NCI-H82 (cell line): ENCODE measurements at regions not wholly inside any gene's neighbourhood (a gene's known extent, or its start where the extent isn't known, plus 50 kb on each side); places are given as distances from the start of the nearest gene placed in this dataset.

Experiments
- DNase-seq: peaks from one replicate; lab custom pipeline; 2025; lab: John Stamatoyannopoulos, UW

DNA sequence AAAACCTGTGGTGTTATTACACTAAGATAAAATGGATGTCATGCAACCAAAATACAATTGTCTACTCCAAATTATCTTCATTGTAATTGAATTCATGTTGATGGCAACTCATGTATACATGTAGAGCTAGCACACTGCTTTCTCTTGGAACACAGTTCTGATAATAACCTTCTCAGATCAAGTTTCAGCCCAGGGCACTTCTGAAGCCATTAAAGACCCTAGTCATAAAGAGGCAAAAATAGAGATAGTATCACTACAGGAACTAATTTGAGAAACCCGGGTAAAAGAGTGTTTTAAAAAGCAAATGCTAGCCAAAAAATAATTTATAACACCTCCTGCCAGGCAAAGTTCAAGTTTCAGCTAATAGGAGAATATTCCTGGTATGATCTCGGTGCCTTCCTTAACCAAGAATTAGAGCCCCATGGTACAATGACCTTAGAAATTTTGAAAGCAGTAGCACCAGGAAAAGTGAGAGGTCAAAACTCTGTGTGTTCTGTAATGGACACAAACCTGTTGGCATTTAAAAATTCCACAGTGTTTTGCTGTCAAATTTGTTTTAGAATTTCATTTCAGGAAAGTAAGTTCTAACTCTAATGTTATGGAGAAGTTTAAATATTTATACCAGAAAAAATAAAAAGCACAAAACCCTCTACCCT is 105.0 kb upstream of the FRMD6 start:
- DNase-seq = no peak

DNA sequence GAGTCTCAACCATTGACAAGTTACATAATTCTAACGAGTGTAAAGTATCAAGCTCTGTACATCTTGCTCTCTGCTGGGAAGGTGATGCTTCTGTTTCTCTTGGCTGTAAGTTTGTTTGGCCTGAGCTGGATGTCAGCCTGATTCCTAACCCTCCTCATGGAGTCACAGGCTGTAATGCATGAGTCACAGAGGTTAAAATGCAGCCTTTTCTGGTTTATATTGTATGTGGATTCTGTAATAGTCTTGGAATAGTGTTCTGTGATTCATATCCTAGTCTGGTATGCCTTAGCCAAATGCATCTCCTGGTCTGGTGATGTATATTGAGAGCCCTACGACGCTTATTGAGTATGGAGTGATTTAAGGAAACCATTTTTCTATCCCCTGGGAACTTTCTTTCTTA is 104.5 kb upstream of the FRMD6 start:
- no peak for DNase-seq

DNA sequence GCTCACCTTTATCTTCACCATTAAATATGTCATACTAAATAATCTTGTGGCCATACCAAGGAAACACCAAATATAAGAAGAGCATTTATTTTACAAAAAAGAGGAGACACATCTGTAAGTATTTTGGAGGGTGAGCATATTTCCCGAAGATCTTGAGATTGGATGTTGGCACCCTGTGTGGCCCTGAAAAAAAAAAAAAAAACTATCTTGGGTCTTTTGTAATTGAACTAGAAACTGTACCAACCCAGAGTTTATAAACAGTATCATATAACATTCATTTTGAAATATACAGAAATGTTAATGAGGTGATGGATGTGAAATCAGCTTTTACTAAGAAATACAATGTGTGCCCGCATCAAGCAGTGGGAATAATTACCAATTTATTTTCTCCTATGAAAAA is 104.0 kb upstream of the FRMD6 start:
- no peak for DNase-seq

DNA sequence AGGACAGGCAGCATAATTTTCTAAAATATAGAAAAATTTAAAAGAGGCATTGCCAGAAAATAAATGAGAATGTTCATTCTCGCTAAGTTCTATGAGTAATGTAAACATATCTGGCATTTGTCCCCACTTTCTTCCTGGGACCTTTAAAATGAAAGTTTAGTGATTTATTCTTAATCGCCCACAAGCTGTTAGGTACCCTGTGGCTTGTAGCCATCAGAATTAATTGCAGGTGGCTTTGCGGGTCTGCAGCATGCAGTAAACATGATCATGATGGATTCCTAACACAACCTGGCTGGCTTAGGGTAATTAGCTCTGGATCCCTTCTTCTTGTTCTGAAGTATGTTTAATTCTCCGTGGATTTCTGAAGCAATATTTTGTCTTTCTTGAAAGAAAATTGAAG is 103.5 kb upstream of the FRMD6 start:
- peak; percentile 4 for DNase-seq

DNA sequence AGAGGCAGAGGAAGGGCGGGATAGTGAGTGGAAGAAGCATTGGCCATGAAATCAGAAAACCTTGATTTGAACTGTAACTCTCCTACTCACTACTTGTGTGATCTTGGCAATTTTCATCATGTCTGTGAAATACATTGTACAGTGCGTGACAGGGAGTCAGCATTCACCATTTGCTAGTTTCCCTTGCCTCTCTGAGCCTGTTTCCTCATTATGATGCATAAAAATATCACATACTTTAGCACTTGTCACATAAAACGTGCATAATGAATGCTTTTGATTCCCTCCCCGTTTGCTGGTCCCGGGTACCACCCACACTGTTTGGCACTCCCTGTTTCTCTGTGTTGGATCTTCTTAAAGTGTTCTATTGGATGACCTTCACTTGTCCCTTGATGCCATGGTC is 101.1 kb upstream of the FRMD6 start:
- DNase-seq = no peak

DNA sequence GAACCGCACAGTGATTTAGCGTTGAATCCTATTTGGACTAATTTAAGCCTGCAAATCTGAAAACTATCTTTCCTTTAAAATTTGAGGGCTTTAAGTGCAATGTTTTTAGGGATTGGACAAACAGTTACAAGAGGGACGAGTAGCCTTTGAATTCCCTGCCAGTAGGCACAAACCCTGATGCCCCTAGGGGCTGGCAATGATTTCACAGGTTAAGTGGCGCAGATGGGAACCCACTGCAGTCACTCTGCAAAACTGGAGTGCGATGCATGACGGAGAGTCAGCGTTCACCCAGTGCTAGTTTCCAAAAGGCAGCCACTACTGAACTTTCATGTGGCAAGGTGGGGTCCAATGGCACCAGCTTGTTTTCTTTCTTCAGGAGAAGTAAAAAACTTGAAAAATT is 99.4 kb upstream of the FRMD6 start:
- peak; percentile 14 for DNase-seq

DNA sequence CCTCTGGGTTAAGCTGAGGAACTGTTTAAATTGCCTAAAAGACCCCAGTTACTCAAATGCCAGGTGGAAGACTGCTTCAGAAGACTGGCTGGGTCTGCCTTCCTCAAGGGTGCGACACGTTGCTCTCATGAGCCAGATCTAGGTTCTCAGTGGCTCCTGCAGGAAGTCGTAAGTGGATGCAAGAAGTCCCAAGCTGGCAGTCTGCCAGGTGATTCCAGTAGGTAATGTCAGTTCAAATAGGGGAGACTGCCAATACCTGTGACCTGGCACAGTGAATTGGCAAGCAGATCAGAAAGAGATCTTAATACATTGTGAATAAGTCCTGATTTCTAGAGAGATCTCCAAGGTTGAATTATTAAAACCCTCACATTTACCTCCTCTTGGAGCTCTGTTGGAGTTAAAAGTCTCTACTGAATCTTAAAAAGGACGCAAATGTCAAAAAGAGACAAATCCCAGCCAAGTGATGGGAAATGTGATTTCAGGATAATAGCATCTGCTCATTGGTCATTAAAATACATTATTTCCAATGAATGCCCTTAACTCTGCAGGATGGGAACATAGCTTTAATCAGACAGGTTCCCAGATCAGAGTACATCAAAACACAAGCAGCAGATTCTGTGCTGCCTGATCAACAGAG is 98.8 kb upstream of the FRMD6 start:
- peak; percentile 44 for DNase-seq

DNA sequence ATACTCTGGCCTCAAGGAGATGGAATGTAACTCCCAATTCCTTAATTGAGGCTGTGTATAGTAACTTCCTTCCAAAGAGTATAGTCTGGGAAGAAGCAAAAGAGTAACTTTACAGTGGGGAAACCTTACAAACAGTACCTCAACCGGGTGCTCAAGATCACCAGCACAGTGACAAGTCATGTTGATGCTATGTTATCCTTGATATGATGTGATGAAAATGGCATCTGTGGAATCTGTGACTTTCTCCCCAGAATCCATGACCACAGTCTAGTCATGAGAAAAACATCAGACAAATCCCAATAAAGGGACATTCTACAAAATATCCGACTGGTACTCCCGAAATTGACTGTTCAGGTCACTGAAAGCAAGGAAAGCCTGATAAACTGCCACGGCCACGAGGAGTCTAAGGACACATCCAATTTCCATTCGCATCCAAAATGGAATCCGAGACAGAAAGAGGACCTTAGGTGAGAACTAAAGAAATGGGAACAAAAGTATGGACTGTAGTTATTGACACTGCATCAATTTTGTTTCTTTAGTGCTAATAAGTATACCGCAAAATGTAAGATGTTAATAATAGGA is 97.3 kb upstream of the FRMD6 start:
- no peak for DNase-seq

DNA sequence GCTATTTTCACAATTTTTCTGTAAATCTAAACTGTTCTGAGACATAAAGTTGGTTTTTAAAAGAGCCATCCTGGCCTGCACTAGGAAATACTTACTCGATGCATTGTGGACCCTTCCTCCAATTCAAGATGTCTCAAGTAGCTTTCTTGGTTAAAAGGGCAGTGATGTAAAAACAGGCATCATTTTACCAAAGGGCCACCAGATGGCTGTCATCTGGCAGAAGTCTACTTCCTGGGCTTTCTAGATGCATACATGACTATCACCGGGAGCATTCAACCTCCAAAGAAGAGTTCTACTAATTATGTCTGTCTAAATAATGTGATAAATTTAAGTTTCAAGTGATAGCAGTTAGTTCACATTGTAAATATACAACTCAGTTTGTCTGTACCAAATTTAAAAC is 96.8 kb upstream of the FRMD6 start:
- no peak for DNase-seq

DNA sequence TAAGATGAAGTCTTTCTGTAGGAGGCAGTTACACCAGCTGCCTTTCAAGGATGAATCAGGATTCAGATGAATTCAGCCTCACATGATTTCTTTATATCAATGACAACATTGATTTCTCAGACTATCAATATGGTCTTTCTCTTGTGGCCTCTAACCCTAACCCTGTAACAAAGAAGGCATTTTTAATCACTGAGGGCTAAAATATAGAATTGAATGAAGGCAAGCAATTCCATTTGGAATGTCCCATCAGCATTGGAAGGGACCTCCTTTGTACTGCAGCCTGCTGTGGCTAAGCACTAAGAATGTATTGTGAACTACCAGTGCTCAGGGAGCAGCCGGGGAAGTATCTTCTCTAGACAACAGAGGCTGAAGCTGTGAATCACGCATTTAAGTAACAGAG is 90.6 kb upstream of the FRMD6 start:
- DNase-seq = no peak

DNA sequence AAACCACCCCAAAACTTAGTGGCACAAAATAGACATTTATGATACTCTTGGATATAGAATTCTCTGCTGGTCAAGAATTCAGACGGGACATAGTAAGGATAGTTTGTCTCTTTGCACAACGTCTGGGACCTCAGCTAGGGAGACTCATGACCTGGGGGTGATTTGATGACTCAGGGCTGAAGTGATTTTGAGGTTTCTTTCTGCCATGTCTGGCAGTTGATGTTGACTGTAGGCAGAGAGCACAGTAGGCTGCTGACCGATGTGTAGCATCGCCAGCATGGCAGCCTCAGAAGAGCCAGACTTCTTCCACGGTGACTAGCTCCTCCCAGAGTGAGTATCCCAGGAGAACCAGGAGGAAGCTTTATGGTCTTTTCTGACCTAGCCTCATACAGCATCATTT is 88.9 kb upstream of the FRMD6 start:
- DNase-seq = no peak

DNA sequence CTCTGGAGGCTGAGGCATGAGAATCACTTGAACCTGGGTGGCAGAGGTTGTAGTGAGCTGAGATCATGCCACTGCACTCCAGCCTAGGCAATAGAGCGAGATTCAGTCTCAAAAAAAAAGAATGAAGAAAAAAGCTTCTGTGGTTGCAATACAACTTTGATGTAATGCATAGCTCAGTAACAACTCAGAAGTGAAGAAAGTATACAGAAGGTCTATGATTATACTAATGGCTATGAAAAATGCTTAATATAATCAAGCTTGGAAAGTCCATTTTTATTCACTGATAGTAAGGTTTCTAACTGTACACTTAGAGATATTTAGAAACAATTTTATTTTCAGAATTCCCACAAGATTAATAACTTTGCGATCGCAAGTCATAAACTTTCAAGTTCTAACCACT is 88.2 kb upstream of the FRMD6 start:
- no peak for DNase-seq

DNA sequence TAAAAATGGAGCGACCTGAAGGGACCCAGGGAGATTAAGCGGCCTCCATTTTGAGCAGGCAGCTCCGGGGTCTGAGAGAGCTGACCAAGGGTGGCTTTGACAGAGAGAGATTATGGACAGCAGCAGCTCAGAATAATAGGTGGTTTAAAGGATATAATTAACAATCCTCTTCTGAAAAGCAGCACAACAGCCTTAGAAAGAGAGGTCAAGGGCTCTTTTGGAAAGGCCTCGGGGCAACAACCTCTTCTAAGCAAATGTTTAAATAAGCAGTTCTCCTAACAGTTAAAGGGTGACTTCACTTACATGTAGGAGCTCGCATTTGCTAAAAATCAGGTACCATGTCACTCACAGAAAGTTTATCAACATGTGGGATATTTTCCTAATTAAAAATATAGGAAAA is 87.2 kb upstream of the FRMD6 start:
- peak; percentile 1 for DNase-seq

DNA sequence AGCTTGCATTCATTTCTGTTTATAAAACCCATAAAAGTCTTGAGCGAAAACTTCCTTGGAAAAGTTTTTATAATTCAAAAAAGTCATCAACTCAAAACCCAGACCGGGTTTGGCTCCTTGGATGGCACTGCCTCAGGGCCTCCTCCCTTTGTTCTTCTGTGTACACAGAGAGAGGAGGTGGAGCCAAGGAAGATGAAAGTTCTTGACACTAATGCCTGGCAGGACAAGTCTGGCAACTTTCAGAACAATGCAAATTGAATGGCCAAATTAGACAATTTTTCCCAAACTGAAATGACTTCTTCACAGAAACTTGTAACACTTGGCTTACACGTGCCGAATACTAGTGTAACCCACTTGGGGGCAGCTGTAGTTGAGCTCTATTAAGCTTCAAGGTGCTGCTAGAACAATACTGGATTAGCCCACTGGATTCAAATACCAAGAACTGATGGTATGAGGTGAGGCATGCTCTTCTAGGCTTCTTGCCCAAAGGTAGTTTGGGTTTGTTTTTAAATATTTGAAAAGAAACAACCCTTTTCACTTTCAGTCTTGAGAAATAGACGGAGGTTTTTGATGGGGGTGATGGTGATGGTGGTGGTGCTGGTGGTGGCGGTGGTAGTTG is 86.6 kb upstream of the FRMD6 start:
- DNase-seq = no peak

DNA sequence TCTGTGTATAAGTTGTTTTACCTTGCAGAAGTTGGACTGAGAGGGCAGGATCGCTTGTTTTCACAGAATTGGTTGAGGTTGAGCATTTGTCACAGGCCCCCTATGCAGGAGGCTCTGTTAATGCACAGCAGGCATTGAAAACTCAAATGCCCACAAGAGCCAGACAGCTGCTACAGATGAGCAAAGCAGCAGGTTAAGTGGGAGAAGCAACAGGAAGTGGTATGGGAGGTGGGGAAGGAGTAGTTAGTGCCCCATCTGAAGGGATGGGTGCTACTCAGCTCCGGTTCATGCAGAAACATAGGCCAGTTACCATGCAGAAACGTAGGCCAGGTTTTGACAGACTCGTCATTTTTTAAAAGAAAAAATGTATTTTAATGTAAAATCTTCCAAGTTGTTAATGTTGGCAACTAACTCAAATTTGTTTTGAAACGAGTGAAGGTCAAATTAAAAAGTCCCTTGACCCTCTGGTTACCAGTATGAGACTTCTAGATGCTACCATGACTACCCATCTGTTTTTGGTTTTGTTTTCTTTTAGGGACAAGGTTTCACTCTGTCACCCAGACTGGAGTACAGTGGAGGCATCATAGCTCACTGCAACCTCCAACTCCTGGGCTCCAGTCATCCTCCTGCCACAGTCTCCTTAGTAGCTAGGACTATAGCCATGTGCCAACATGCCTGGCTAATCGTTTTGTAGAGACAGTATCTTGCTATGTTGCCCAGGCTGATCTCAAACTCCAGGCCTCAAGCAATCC is 84.7 kb upstream of the FRMD6 start:
- DNase-seq = no peak

DNA sequence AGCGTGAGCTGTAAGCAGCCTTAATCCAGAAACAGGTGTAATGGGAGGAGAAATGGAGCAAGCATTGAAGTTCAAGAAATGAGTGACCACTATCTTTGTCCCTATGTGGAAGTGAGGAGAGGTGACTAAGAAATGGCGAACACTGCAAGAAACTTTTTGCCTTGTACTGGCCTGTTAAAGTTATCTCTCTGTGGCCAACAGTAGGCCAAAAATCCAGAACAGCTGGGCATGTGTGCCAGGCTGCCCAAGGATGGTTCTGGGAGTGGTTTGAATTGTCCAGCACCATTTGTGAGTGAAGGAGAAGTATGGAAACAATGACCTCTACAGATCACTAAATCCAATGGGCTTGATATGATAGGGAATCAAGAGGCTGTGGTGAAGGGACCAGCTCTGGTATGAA is 83.3 kb upstream of the FRMD6 start:
- DNase-seq = no peak

DNA sequence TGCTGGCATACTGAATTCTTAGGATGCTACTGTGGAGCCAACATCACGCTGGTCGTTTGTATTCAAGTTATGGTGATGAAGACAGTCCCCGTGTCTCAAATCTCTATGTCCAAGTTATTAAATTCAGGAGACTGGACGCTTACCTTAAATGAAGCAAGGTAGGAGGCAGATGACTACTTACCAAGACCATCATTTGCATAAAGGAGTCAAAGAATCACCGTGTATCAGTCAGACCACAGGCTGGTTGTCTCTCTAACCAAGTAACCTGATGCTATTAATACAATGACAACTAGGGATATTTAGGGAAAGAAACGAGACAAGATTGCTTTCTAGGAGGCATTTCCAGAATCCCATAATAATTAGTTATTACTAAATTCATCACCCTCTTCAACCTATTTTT is 78.1 kb upstream of the FRMD6 start:
- DNase-seq = no peak

DNA sequence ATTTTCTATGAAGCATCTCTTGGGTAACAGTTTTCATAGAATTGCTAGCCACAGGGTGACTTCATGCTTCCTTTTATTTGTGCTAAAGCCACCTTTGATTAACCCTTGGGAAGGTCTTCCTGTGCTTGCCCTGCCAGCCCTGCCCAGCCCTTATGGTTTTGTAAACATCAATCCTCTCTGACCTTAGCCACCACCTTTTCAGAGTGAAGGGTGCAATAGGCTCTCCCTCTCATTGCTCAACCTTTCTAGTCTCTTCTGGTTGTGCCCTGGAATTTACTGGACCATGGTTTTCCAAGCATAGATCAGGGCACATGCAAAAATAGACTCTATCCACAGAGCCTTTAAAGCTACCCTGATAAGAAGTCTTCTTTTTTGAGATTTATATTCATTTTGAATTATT is 77.7 kb upstream of the FRMD6 start:
- no peak for DNase-seq

DNA sequence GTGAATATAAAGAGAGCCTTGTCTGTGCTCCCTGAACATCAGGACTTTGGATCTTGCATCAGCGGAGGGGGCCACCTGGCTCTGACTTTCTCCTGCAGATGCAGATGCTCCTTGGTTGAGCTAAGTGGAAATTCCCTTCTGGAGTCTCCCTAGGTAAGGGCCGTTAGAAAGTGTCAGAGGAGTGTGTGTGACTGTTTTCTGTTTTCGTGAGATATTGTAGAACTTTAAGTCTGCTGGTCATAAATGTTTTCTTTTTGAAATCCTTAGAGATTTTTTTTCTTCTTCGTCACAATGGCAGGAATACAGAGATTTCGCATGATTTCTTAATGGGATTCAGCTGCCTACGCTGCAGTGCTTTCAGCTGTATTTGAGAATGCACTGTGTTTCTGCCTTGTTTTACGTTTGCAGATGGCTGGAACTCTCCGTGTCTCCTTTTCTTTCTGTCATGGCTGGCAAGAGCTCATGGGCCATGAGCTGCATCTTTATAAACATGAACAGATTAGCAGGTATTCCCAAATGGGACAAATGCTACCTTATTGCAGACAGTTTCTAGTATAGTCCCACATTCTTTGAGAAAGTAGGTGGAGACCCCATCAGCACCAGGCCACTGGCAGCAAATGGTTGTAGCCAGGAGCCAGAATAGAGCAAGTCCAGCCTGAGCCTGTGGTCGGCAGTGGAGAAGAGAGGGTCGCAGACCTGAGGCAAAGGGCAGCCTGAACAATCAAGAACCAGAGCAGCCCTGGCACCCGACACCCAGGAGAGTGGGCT is 76.2 kb upstream of the FRMD6 start:
- no peak for DNase-seq

DNA sequence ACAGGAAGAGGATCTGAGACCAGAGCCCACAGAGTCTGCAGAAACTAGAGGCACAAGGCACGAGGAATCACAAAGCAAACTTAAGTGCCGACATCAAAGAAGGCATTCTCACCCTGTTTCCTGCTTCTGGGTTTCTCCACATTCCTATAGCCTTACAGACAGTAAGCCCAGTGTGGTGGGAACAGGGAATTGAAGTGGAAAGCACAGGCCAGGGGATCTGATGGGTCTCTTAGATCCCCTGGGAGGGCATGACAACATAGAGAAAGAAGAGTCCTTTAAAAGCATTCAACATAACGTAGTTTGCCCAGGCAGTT is 75.6 kb upstream of the FRMD6 start:
- no peak for DNase-seq

DNA sequence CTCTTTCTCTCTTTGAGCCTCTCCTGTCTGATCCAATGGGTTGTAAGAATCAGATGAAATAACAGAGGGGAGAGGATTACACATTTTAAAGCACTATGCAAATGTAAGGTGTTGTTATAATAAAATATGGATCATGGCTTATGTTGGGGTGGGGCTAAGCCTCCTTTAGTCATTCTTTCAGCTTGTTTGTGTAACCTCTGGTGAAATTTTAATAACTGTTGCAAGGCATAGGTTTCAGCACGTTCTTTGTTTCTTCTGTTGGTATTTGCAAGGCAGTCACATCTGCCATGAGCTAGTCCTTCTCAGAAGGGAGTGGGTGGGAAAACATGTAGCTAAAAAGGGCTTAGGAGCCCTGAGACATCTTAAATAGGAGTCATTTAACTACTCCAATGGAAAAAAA is 74.8 kb upstream of the FRMD6 start:
- no peak for DNase-seq

DNA sequence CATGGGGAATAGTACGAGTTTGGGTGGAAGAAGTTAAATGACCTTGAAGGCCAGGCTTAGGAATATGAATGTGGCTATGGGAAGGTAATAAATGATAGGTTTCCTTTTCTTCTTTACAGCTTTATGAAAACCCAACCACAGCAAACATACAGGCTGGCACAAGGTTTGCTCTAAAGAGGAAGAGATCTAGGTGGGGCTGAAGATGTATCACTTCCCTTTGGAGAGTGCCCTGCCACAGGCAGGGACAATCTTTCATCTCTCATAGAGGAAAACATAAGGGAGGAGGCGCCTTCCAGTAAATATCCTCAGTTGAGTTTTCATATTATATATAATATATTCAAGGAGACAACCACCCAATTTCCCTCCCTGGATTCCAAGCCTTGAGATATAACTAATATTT is 72.9 kb upstream of the FRMD6 start:
- no peak for DNase-seq
